Frontal cortex (tissue), 3 donors: ENCODE measurements at regions not wholly inside any gene's neighbourhood (a gene's known extent, or its start where the extent isn't known, plus 50 kb on each side); places are given as distances from the start of the nearest gene placed in this dataset.
"Not testable (repeated sequence)": the region's sequence is repeated elsewhere in the genome, so short reads cannot be mapped to it uniquely, and the experiment has no call there.

Experiments
- DNase-seq, 2 donors: peaks; one replicate each; pipeline ENCODE4 v3.0.0; 2012; ENCODE audit warnings: low spot score in 2 of 2
- FAIRE-seq: peaks from 2 replicates; lab custom pipeline; 2012; peaks lifted over from hg19 to GRCh38; lab: Jason Lieb, UNC
- donor health status: control.
- donor health status: control.
- donor health status: control.

GRCh38 chr2:8590938-8591337 is 90.9 kb upstream of the ID2 start:
- FAIRE-seq (no peak), DNase-seq (no peak)

GRCh38 chr2:8592736-8593135 is 89.1 kb upstream of the ID2 start:
- FAIRE-seq = no peak
- no peak for DNase-seq

- DNase-seq = no peak
- FAIRE-seq = no peak
These were observed 88.6 kb upstream of the ID2 start for GRCh38 chr2:8593243-8593642.

- FAIRE-seq (no peak), DNase-seq (no peak)
These were observed 87.0 kb upstream of the ID2 start for GRCh38 chr2:8594731-8595427.

- no peak for DNase-seq
- FAIRE-seq = no peak
These were observed 86.4 kb upstream of the ID2 start for GRCh38 chr2:8595428-8595805.

GRCh38 chr2:8595811-8596600 is 85.8 kb upstream of the ID2 start:
- FAIRE-seq (no peak), DNase-seq (no peak)

- DNase-seq (no peak), FAIRE-seq (no peak)
These were observed 84.8 kb upstream of the ID2 start for GRCh38 chr2:8597094-8597493.

- DNase-seq = no peak
- FAIRE-seq = no peak
These were observed 84.2 kb upstream of the ID2 start for GRCh38 chr2:8597559-8598225.

- DNase-seq = no peak
These were observed 83.3 kb upstream of the ID2 start for GRCh38 chr2:8598295-8599165.

GRCh38 chr2:8599421-8600242 is 82.2 kb upstream of the ID2 start:
- FAIRE-seq (no peak), DNase-seq (no peak)

More at GRCh38 chr2:8598295-8599165, 83.3 kb upstream of the ID2 start:
- no peak for FAIRE-seq

- FAIRE-seq = no peak
- DNase-seq = no peak
These were observed 81.4 kb upstream of the ID2 start for GRCh38 chr2:8600456-8600855.

GRCh38 chr2:8602809-8603208 is 79.0 kb upstream of the ID2 start:
- DNase-seq (no peak), FAIRE-seq (no peak)

- not testable (repeated sequence) for DNase-seq, FAIRE-seq
These were observed 78.5 kb upstream of the ID2 start for GRCh38 chr2:8603356-8603755.

- DNase-seq (no peak), FAIRE-seq (no peak)
These were observed 77.6 kb upstream of the ID2 start for GRCh38 chr2:8604262-8604661.

- FAIRE-seq (no peak), DNase-seq (no peak)
These were observed 76.3 kb upstream of the ID2 start for GRCh38 chr2:8605351-8606065.

- DNase-seq (no peak), FAIRE-seq (no peak)
These were observed 75.6 kb upstream of the ID2 start for GRCh38 chr2:8606226-8606625.

- no peak for FAIRE-seq
- no peak for DNase-seq
These were observed 75.0 kb upstream of the ID2 start for GRCh38 chr2:8606649-8607550.

- DNase-seq (no peak), FAIRE-seq (no peak)
These were observed 74.2 kb upstream of the ID2 start for GRCh38 chr2:8607606-8608005.
